PC-9 (cell line): ENCODE measurements at regions not wholly inside any gene's neighbourhood (a gene's known extent, or its start where the extent isn't known, plus 50 kb on each side); places are given as distances from the start of the nearest gene placed in this dataset.

Experiments used
- BruUV-seq: library from RNA; stranded (reverse); fragments of 400-500 nt; replicated peaks from 2 replicates; lab custom pipeline; 2021; lab: Mats Ljungman, UMichigan
- CTCF ChIA-PET: fragments of 300-600 bp; sonication (Branson Sonifier 250); formaldehyde crosslinking; loops from one replicate; lab custom pipeline; 2022; ENCODE audit warnings: antibody characterized with exemption; lab: Charles Lee
- POLR2A ChIA-PET: fragments of 300-600 bp; sonication (Branson Sonifier 250); formaldehyde crosslinking; loops from one replicate; lab custom pipeline; 2022; ENCODE audit warnings: antibody characterized with exemption; ENCODE audit not compliant: unreplicated experiment; lab: Charles Lee
- DNase-seq, 2 experiments: peaks; one replicate each; pipeline versions ENCODE4 v3.0.0 to v3.0.0-alpha.2; 2015 to 2022; ENCODE audit warnings: mixed read lengths in 1 of 2
- H2AFZ ChIP-seq: fragments of 200-600 bp; sonication (generic); 2 replicates; pipeline ENCODE4 v1.8.1; 2017; ENCODE audit warnings: antibody characterized with exemption
- H3F3A ChIP-seq: fragments of 200-600 bp; sonication (generic); 2 replicates; pipeline ENCODE4 v1.8.1; 2017; ENCODE audit warnings: antibody characterized with exemption, mild to moderate bottlenecking, low read depth; ENCODE audit not compliant: insufficient read depth
- H3K27ac ChIP-seq: fragments of 200-600 bp; sonication (generic); 2 replicates; pipeline ENCODE4 v1.6.1; 2016; ENCODE audit warnings: mixed run types
- H3K27me3 ChIP-seq: fragments of 200-600 bp; sonication (generic); 2 replicates; pipeline ENCODE4 v1.6.1; 2016; ENCODE audit warnings: low read depth, mixed run types; ENCODE audit not compliant: insufficient read depth
- H3K36me3 ChIP-seq: fragments of 200-600 bp; sonication (generic); 2 replicates; pipeline ENCODE4 v1.6.1; 2016; ENCODE audit warnings: low read depth, mixed run types
- H3K4me1 ChIP-seq: fragments of 200-600 bp; sonication (generic); replicated peaks from 2 replicates; pipeline ENCODE4 v1.6.1; 2016; ENCODE audit warnings: mixed run types; ENCODE audit not compliant: insufficient read depth
- H3K4me2 ChIP-seq: fragments of 200-600 bp; sonication (generic); 2 replicates; pipeline ENCODE4 v1.6.1; 2017; ENCODE audit warnings: mixed run types
- H3K4me3 ChIP-seq: fragments of 200-600 bp; sonication (generic); 2 replicates; pipeline ENCODE4 v1.6.1; 2016; ENCODE audit warnings: mixed run types
- H3K79me2 ChIP-seq: fragments of 200-600 bp; sonication (generic); 2 replicates; pipeline ENCODE4 v1.6.1; 2017; ENCODE audit warnings: low read depth, mixed run types
- H3K9me2 ChIP-seq: fragments of 200-600 bp; sonication (generic); 2 replicates; pipeline ENCODE4 v1.8.1; 2017; ENCODE audit warnings: mild to moderate bottlenecking; ENCODE audit not compliant: insufficient read depth
- H3K9me3 ChIP-seq: fragments of 200-600 bp; sonication (generic); 2 replicates; pipeline ENCODE4 v1.8.1; 2016; ENCODE audit warnings: low read depth; ENCODE audit not compliant: insufficient read depth
- H4K20me1 ChIP-seq: fragments of 200-600 bp; sonication (generic); 2 replicates; pipeline ENCODE4 v1.8.1; 2017; ENCODE audit not compliant: insufficient read depth
- EZH2 ChIP-seq: fragments of 200-600 bp; sonication (generic); IDR thresholded peaks from 2 replicates; pipeline ENCODE4 v1.8.0; 2017; ENCODE audit warnings: antibody characterized with exemption, low read depth
- intact Hi-C: fragments of 100-400 bp; cut with micrococcal nuclease; formaldehyde crosslinking; loops from one replicate; pipeline ENCODE4 v1.10.0; 2022; ENCODE audit not compliant: unreplicated experiment
- TF ChIP-seq, protein P1 (sequence below): fragments of 200-600 bp; sonication (generic); conservative IDR thresholded peaks from 2 replicates; pipeline ENCODE4 v1.6.1; 2017; ENCODE audit warnings: mixed run types, antibody characterized with exemption, mild to moderate bottlenecking, moderate library complexity

GRCh38 chr2:18649502-18650135 is 60.2 kb upstream of the NT5C1B start:
- no peaks in the 10 kb centered on the region for H3F3A ChIP-seq
- no TSS peak for BruUV-seq
- POLR2A ChIA-PET = no interaction called here
- no peak overlapping the region for H3K4me3 ChIP-seq
- H4K20me1 ChIP-seq = no peaks in the 10 kb centered on the region
- CTCF ChIA-PET = no interaction called here
- intact Hi-C loops = no loop called here
- H3K4me2 ChIP-seq = no peak overlapping the region
- no peak overlapping the region for H2AFZ ChIP-seq
- H3K9me3 ChIP-seq = no peaks in the 10 kb centered on the region
- TF ChIP-seq EZH2 = no peak
- TF ChIP-seq, protein P1, sequence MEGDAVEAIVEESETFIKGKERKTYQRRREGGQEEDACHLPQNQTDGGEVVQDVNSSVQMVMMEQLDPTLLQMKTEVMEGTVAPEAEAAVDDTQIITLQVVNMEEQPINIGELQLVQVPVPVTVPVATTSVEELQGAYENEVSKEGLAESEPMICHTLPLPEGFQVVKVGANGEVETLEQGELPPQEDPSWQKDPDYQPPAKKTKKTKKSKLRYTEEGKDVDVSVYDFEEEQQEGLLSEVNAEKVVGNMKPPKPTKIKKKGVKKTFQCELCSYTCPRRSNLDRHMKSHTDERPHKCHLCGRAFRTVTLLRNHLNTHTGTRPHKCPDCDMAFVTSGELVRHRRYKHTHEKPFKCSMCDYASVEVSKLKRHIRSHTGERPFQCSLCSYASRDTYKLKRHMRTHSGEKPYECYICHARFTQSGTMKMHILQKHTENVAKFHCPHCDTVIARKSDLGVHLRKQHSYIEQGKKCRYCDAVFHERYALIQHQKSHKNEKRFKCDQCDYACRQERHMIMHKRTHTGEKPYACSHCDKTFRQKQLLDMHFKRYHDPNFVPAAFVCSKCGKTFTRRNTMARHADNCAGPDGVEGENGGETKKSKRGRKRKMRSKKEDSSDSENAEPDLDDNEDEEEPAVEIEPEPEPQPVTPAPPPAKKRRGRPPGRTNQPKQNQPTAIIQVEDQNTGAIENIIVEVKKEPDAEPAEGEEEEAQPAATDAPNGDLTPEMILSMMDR = no peak
- H3K27ac ChIP-seq = no peak overlapping the region
- H3K36me3 ChIP-seq = no peaks in the 10 kb centered on the region
- H3K79me2 ChIP-seq = no peaks in the 10 kb centered on the region
- DNase-seq = no peak
- H3K4me1 ChIP-seq = no peaks in the 10 kb centered on the region
- no peaks in the 10 kb centered on the region for H3K9me2 ChIP-seq
- no peaks in the 10 kb centered on the region for H3K27me3 ChIP-seq

DNA sequence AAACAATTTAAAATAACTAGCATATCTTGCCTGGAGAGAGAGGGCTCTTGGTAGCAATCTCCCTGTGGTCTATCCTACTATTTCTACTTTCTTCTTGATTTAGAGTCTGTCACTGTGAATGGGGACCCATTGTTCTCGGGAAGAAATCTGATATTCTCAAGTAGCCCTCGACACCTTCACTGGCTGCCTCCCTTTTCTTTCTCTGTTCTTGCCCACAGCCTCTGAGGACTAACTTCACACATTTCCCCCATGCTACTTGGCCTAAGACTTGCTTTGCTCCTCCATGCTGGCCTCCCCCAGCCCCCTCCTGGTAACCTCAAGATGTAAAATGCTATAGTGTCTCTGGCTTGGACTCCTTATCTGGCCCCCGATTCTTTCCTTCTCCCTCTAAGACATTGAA is 58.8 kb upstream of the NT5C1B start:
- intact Hi-C loops = no loop called here
- Histone ChIP-seq H3K27me3 (no peaks in the 10 kb centered on the region), H3K36me3 (no peaks in the 10 kb centered on the region), H2AFZ (no peak overlapping the region), H4K20me1 (no peaks in the 10 kb centered on the region), H3K4me1 (no peaks in the 10 kb centered on the region), H3K4me2 (no peak overlapping the region), H3K9me3 (no peaks in the 10 kb centered on the region), H3K79me2 (no peaks in the 10 kb centered on the region), H3K4me3 (no peak overlapping the region), H3K27ac (no peak overlapping the region), H3K9me2 (no peaks in the 10 kb centered on the region), H3F3A (no peaks in the 10 kb centered on the region)
- DNase-seq = no peak
- TF ChIP-seq EZH2 = no peak
- ChIA-PET CTCF (no interaction called here), POLR2A (no interaction called here)
- no TSS peak for BruUV-seq

DNA sequence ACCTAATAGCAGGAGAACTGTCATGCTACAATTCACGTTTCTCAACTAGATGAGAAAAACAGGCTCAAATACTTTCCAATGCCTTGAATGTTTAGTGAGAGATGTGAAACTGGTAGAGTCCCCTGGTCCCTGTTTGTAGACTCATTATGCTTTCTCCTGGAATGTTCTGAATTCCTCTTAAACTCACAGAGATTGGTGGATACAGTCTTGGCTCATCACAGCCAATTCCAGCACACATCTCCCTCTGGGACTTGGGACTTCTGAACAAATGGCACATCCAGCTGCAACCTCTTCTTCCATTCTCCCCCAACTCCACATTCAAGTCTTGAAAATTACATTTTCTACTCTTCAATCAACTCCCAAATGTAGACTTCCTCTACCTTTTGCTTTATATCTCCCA is 58.4 kb upstream of the NT5C1B start:
- CTCF ChIA-PET = no interaction called here
- Histone ChIP-seq H3K4me2 (no peak overlapping the region), H3K9me3 (no peaks in the 10 kb centered on the region), H3K27ac (no peak overlapping the region), H2AFZ (no peak overlapping the region), H3K27me3 (no peaks in the 10 kb centered on the region), H3F3A (no peaks in the 10 kb centered on the region), H3K36me3 (no peaks in the 10 kb centered on the region), H3K79me2 (no peaks in the 10 kb centered on the region), H3K9me2 (no peaks in the 10 kb centered on the region), H3K4me1 (no peaks in the 10 kb centered on the region), H4K20me1 (no peaks in the 10 kb centered on the region), H3K4me3 (no peak overlapping the region)
- DNase-seq = no peak
- no peak for TF ChIP-seq EZH2
- TF ChIP-seq, protein P1 = no peak
- no TSS peak for BruUV-seq
- POLR2A ChIA-PET = no interaction called here
- intact Hi-C loops = no loop called here

- H3K9me3 ChIP-seq = no peaks in the 10 kb centered on the region
- H3K4me3 ChIP-seq = no peak overlapping the region
- no peaks in the 10 kb centered on the region for H3F3A ChIP-seq
- no peak overlapping the region for H3K27ac ChIP-seq
- H4K20me1 ChIP-seq = no peaks in the 10 kb centered on the region
- no peaks in the 10 kb centered on the region for H3K79me2 ChIP-seq
- no peak for DNase-seq
- H3K4me2 ChIP-seq = no peak overlapping the region
- BruUV-seq = no TSS peak
- ChIA-PET POLR2A (no interaction called here), CTCF (no interaction called here)
- H3K4me1 ChIP-seq = no peaks in the 10 kb centered on the region
- H3K27me3 ChIP-seq = no peaks in the 10 kb centered on the region
- H2AFZ ChIP-seq = no peak overlapping the region
- no peak for TF ChIP-seq EZH2
- TF ChIP-seq, protein P1 = no peak
- H3K9me2 ChIP-seq = no peaks in the 10 kb centered on the region
- no peaks in the 10 kb centered on the region for H3K36me3 ChIP-seq
- intact Hi-C loops = no loop called here
Observed at GRCh38 chr2:18645315-18645714, 55.9 kb upstream of the NT5C1B start.
